Activated T-helper 1 cell treated with Interleukin-2 at 50 U/mL for 16 hours (primary cell): ENCODE measurements at regions not wholly inside any gene's neighbourhood (a gene's known extent, or its start where the extent isn't known, plus 50 kb on each side); places are given as distances from the start of the nearest gene placed in this dataset.
"Not testable (repeated sequence)": the region's sequence is repeated elsewhere in the genome, so short reads cannot be mapped to it uniquely, and the experiment has no call there.

Experiments
- DNase-seq: peaks from one replicate; pipeline ENCODE4 v3.0.0-alpha.2; 2020; ENCODE audit warnings: low read depth

- no peak for DNase-seq
Measured at GRCh38 chr3:187795207-187795960, 50.1 kb upstream of the BCL6 start.

- DNase-seq: no peak
Measured at GRCh38 chr3:187798126-187798525, 52.9 kb upstream of the BCL6 start.

- no peak for DNase-seq
Measured at GRCh38 chr3:187798531-187799530, 53.6 kb upstream of the BCL6 start.

- DNase-seq: no peak
Measured at GRCh38 chr3:187799942-187800641, 54.8 kb upstream of the BCL6 start.

DNA sequence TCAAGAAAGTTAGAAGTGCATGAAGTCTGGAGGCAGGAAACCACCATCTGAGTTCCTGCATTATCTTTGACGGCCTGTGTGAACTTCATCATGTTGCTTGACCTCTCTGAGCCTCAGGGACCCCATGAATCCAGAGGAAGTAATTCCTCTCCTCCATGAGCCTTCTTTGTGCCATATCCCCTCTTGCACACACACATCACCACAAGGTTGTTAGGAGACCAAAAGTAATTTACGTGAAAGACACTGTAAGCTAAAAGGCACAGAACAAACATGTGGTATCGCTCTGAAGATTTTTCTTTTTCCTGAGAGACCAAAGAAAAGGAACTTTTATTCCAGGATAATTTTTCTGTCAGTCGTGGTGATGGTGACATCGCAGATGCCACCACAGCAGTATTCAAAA lies 55.9 kb upstream of the BCL6 start:
- DNase-seq: no peak

- no peak for DNase-seq
Measured at GRCh38 chr3:187802203-187802927, 57.1 kb upstream of the BCL6 start.

DNA sequence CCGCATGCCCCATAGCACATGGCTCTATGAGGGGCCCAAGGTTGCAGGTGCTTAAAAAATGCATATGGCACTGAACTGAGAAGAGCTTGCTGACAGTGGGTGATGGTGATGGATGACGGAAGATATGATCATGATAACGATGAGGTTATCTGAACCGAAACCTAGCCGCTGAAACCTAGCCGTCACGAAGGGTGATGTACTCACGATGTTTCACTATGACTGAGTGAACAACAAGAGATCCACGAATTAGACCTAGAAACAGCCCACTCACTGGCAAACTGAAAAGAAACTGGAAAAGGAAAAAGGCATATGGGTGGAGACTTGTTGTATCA lies 57.6 kb upstream of the BCL6 start:
- DNase-seq: no peak

GRCh38 chr3:187804120-187804744 lies 59.0 kb upstream of the BCL6 start:
- DNase-seq: no peak

GRCh38 chr3:187804745-187805121 lies 59.5 kb upstream of the BCL6 start:
- no peak for DNase-seq

DNA sequence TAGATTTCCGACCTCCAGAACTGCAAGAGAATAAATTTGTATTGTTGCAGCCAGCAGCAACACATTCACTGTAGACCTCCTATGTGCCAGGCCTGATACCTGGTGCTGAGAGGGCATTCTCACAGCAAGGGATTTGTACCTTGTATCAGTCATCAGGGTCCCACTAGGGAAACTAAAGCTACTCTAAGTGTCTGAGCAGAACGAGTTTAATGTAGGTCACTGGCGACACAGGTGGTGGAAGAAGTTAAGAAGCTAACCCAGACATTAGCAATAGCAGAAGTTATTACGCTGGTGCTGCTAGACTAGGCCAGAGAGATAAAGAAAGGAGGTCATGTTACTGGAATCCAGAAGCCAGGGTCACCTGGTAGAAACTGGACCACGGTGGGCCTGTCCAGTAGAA lies 60.5 kb upstream of the BCL6 start:
- no peak for DNase-seq

- no peak for DNase-seq
Measured at GRCh38 chr3:187807086-187807862, 62.0 kb upstream of the BCL6 start.

- DNase-seq: no peak
Measured at GRCh38 chr3:187808527-187808895, 63.2 kb upstream of the BCL6 start.

GRCh38 chr3:187809612-187809991 lies 64.3 kb upstream of the BCL6 start:
- no peak for DNase-seq

DNA sequence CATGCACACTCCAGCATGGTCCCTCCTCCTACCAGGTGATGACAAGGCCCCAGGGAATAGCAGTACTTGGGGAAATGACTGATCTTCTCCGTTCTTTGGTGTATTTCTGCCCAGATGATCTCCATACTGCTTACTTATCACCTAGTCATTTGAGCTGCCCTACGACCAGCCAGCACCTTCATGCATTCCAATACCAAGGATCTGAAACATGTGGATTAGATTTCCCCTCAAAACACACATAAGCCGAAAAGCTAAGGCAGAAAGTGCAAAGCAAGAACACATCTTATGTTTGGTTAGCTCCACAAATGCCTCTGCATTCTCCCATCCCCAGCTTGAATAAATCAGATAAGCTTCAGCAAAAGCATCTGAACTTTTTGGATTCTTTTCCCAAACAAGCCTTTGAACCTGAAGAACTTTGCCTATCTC lies 64.8 kb upstream of the BCL6 start:
- DNase-seq: no peak

- DNase-seq: no peak
Measured at GRCh38 chr3:187811585-187812250, 66.5 kb upstream of the BCL6 start.

DNA sequence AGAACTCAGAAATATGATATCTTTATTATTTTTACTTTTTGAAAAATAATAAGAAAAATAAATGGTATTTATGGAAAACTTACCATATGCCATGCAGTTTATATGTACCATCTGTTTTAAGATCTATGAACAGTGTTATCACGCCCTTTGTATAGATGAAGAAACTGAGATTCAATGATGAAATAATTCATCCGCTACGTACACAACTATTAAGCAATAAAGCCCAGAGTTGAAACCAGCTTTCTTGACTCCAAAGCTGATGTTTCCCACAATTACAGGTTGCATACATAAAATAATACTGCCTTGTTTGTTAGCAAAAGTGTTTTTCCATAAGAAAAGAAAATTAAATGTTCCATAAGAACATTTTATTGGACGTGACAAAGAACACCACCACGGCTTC lies 67.2 kb upstream of the BCL6 start:
- DNase-seq: no peak

GRCh38 chr3:187813198-187813597 lies 67.9 kb upstream of the BCL6 start:
- no peak for DNase-seq

DNA sequence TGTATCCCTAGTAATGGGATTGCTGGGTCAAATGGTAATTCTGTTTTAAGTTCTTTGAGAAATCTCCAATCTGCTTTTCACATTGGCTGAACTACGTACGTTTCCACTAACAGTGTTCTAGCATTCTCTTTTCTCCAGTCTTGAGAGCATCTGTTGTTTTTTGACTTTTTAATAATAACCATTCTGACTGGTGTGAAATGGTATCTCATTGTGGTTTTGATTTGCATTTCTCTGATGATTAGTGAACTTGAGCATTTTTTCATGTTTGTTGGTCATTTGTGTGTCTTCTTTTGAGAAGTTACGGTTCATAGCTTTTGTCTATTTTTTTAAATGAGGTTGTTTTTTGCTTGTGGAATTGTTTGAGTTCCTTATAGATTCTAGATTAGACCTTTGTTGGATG lies 72.5 kb upstream of the BCL6 start:
- DNase-seq: not testable (repeated sequence)

- no peak for DNase-seq
Measured at GRCh38 chr3:187821616-187822317, 76.5 kb upstream of the BCL6 start.

DNA sequence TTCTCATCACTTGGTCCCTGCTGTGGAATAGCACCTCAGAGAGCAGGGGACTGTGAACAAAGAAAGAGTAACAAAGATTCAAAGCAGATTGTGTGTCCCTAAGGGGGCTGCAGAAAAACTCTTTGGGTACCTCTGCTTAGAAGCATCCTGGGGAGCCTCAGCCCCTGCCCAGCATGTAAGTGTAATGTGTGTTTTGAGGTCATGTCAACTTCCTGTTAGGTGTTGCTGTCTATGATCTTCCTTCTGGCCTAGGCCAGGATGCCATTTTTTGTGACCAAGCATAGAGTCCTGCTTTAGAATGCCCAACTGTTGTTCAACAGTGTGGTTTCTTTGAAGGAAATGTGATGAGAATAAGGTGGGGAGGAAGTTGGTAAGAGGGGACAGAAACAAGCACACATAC lies 77.1 kb upstream of the BCL6 start:
- DNase-seq: no peak
